Skeletal muscle tissue (tissue), 3 donors: ENCODE measurements at regions not wholly inside any gene's neighbourhood (a gene's known extent, or its start where the extent isn't known, plus 50 kb on each side); places are given as distances from the start of the nearest gene placed in this dataset.

ENCODE experiments used
- H3K27ac ChIP-seq: one replicate; pipeline ENCODE4 v1.7.0; 2013; ENCODE audit warnings: mild to moderate bottlenecking, low read depth, low read length, inconsistent platforms
- H3K27me3 ChIP-seq, 3 donors: one replicate each; pipeline ENCODE4 v1.7.0; 2013; ENCODE audit warnings: low read length in 3 of 3; ENCODE audit not compliant: control insufficient read depth in 3 of 3, insufficient read depth in 3 of 3
- H3K36me3 ChIP-seq, 3 donors: one replicate each; pipeline ENCODE4 v1.7.0; 2013; ENCODE audit warnings: low read length in 3 of 3; ENCODE audit not compliant: control insufficient read depth in 3 of 3, insufficient read depth in 3 of 3
- H3K4me1 ChIP-seq, 3 donors: one replicate each; pipeline ENCODE4 v1.7.0; 2013; ENCODE audit warnings: low read length in 3 of 3, mild to moderate bottlenecking in 3 of 3; ENCODE audit not compliant: control insufficient read depth in 3 of 3, insufficient read depth in 3 of 3
- H3K4me3 ChIP-seq, 3 donors: one replicate each; pipeline ENCODE4 v1.7.0; 2013; ENCODE audit warnings: low read length in 3 of 3
- H3K9ac ChIP-seq, 3 donors: one replicate each; pipeline ENCODE4 v1.7.0; 2013; ENCODE audit warnings: low read length in 3 of 3, mild to moderate bottlenecking in 3 of 3, moderate library complexity in 2 of 3, low read depth in 1 of 3
- H3K9me3 ChIP-seq, 3 donors: one replicate each; pipeline ENCODE4 v1.7.0; 2013; ENCODE audit warnings: low read length in 3 of 3; ENCODE audit not compliant: control insufficient read depth in 3 of 3
- donor health status: Osteomylitis.

GRCh38 chr15:94631608-94632007 lies 400.2 kb downstream of the MCTP2 start:
- H3K27ac ChIP-seq, result no peak overlapping the region
- no peak overlapping the region for H3K9ac ChIP-seq
- H3K36me3 ChIP-seq, result no peaks in the 10 kb centered on the region
- no peaks in the 10 kb centered on the region for H3K9me3 ChIP-seq
- no peak overlapping the region for H3K4me3 ChIP-seq
- H3K4me1 ChIP-seq, result no peaks in the 10 kb centered on the region
- H3K27me3 ChIP-seq, result peaks cover 0 to 2% (median 0%) of the 10 kb centered on the region in 3 donors

- Histone ChIP-seq H3K4me3 (no peak overlapping the region), H3K27ac (no peak overlapping the region), H3K27me3 (no peaks in the 10 kb centered on the region), H3K4me1 (no peaks in the 10 kb centered on the region), H3K9me3 (no peaks in the 10 kb centered on the region), H3K36me3 (no peaks in the 10 kb centered on the region), H3K9ac (no peak overlapping the region)
Measured at GRCh38 chr15:94638183-94638582, 406.8 kb downstream of the MCTP2 start.

- H3K36me3 ChIP-seq, result no peaks in the 10 kb centered on the region
- H3K27ac ChIP-seq, result no peak overlapping the region
- no peak overlapping the region for H3K4me3 ChIP-seq
- H3K4me1 ChIP-seq, result no peaks in the 10 kb centered on the region
- no peak overlapping the region for H3K9ac ChIP-seq
- no peaks in the 10 kb centered on the region for H3K27me3 ChIP-seq
- no peaks in the 10 kb centered on the region for H3K9me3 ChIP-seq
Measured at GRCh38 chr15:94639701-94640100, 408.3 kb downstream of the MCTP2 start.

GRCh38 chr15:94644433-94644832 lies 413.1 kb downstream of the MCTP2 start:
- H3K27me3 ChIP-seq, result no peaks in the 10 kb centered on the region
- H3K4me1 ChIP-seq, result no peaks in the 10 kb centered on the region
- H3K36me3 ChIP-seq, result no peaks in the 10 kb centered on the region
- H3K4me3 ChIP-seq, result no peak overlapping the region
- H3K9me3 ChIP-seq, result no peaks in the 10 kb centered on the region
- H3K27ac ChIP-seq, result no peak overlapping the region
- no peak overlapping the region for H3K9ac ChIP-seq

- peaks cover 0 to 3% (median 0%) of the 10 kb centered on the region in 3 donors for H3K27me3 ChIP-seq
- H3K36me3 ChIP-seq, result no peaks in the 10 kb centered on the region
- no peak overlapping the region for H3K4me3 ChIP-seq
- H3K4me1 ChIP-seq, result no peaks in the 10 kb centered on the region
- no peak overlapping the region for H3K9ac ChIP-seq
- no peaks in the 10 kb centered on the region for H3K9me3 ChIP-seq
- no peak overlapping the region for H3K27ac ChIP-seq
Measured at GRCh38 chr15:94653071-94653470, 421.7 kb downstream of the MCTP2 start.

GRCh38 chr15:94655249-94655880 lies 424.0 kb downstream of the MCTP2 start:
- no peaks in the 10 kb centered on the region for H3K9me3 ChIP-seq
- H3K4me1 ChIP-seq, result no peaks in the 10 kb centered on the region
- H3K36me3 ChIP-seq, result no peaks in the 10 kb centered on the region
- peaks cover 0 to 3% (median 0%) of the 10 kb centered on the region in 3 donors for H3K27me3 ChIP-seq
- H3K27ac ChIP-seq, result no peak overlapping the region
- H3K9ac ChIP-seq, result no peak overlapping the region
- no peak overlapping the region for H3K4me3 ChIP-seq

GRCh38 chr15:94665676-94666441 lies 434.5 kb downstream of the MCTP2 start:
- H3K4me3 ChIP-seq, result no peak overlapping the region
- no peak overlapping the region for H3K27ac ChIP-seq
- no peaks in the 10 kb centered on the region for H3K36me3 ChIP-seq
- no peak overlapping the region for H3K9ac ChIP-seq
- H3K27me3 ChIP-seq, result peaks cover 0 to 2% (median 0%) of the 10 kb centered on the region in 3 donors
- H3K4me1 ChIP-seq, result no peaks in the 10 kb centered on the region
- no peaks in the 10 kb centered on the region for H3K9me3 ChIP-seq

GRCh38 chr15:94666553-94666952 lies 435.2 kb downstream of the MCTP2 start:
- Histone ChIP-seq H3K27me3 (peaks cover 0 to 2% (median under 1%) of the 10 kb centered on the region in 3 donors), H3K27ac (no peak overlapping the region), H3K9ac (no peak overlapping the region), H3K4me1 (no peaks in the 10 kb centered on the region), H3K4me3 (no peak overlapping the region), H3K36me3 (no peaks in the 10 kb centered on the region), H3K9me3 (no peaks in the 10 kb centered on the region)

GRCh38 chr15:94667109-94667508 lies 435.7 kb downstream of the MCTP2 start:
- Histone ChIP-seq H3K4me1 (no peaks in the 10 kb centered on the region), H3K9me3 (no peaks in the 10 kb centered on the region), H3K36me3 (no peaks in the 10 kb centered on the region), H3K27ac (no peak overlapping the region), H3K4me3 (no peak overlapping the region), H3K27me3 (peaks cover 0 to 2% (median 2%) of the 10 kb centered on the region in 3 donors), H3K9ac (no peak overlapping the region)

- Histone ChIP-seq H3K27me3 (peaks cover 0 to 2% (median 0%) of the 10 kb centered on the region in 3 donors), H3K27ac (no peak overlapping the region), H3K9ac (no peak overlapping the region), H3K4me3 (no peak overlapping the region), H3K9me3 (no peaks in the 10 kb centered on the region), H3K4me1 (peaks cover 0 to 3% (median 0%) of the 10 kb centered on the region in 3 donors), H3K36me3 (no peaks in the 10 kb centered on the region)
Measured at GRCh38 chr15:94670438-94671034, 439.2 kb downstream of the MCTP2 start.
